MCF 10A (cell line): ENCODE measurements at regions not wholly inside any gene's neighbourhood (a gene's known extent, or its start where the extent isn't known, plus 50 kb on each side); places are given as distances from the start of the nearest gene placed in this dataset.

Experiments used
- BruUV-seq: library from RNA; stranded (reverse); fragments of 400-500 nt; replicated peaks from 2 replicates; lab custom pipeline; 2021; lab: Mats Ljungman, UMichigan
- CTCF ChIA-PET: fragments of 300-600 bp; sonication (Branson Sonifier 250); formaldehyde crosslinking; extraction: SDS; loops from one replicate; lab custom pipeline; 2021; ENCODE audit warnings: antibody characterized with exemption, inconsistent platforms; lab: Yijun Ruan, JAX
- POLR2A ChIA-PET: fragments of 300-600, 350-650 bp; sonication (Branson Sonifier 250); formaldehyde crosslinking; extraction: SDS; loops from one replicate; lab custom pipeline; 2020; ENCODE audit warnings: antibody characterized with exemption, inconsistent platforms; lab: Yijun Ruan, JAX
- DNase-seq: peaks from one replicate; pipeline ENCODE4 v3.0.0-alpha.2; 2018; ENCODE audit not compliant: unreplicated experiment
- H3K27ac Mint-ChIP-seq: one replicate; pipeline ENCODE4 v1.8.0; 2022; ENCODE audit warnings: mild to moderate bottlenecking, low read depth, mixed read lengths; ENCODE audit not compliant: unreplicated experiment
- H3K27me3 Mint-ChIP-seq: one replicate; pipeline ENCODE4 v1.8.0; 2022; ENCODE audit warnings: mixed read lengths; ENCODE audit not compliant: insufficient read depth, unreplicated experiment
- H3K36me3 Mint-ChIP-seq: one replicate; pipeline ENCODE4 v1.8.0; 2022; ENCODE audit warnings: mild to moderate bottlenecking, moderate library complexity, mixed read lengths; ENCODE audit not compliant: insufficient read depth, unreplicated experiment
- H3K4me1 Mint-ChIP-seq: one replicate; pipeline ENCODE4 v1.8.0; 2022; ENCODE audit warnings: mixed read lengths; ENCODE audit not compliant: insufficient read depth, unreplicated experiment
- H3K4me3 Mint-ChIP-seq: one replicate; pipeline ENCODE4 v1.8.0; 2022; ENCODE audit warnings: mild to moderate bottlenecking, moderate library complexity, mixed read lengths; ENCODE audit not compliant: unreplicated experiment
- H3K9me3 Mint-ChIP-seq: one replicate; pipeline ENCODE4 v1.8.0; 2022; ENCODE audit warnings: mixed read lengths; ENCODE audit not compliant: unreplicated experiment
- intact Hi-C: fragments of 100-400 bp; cut with micrococcal nuclease; formaldehyde crosslinking; loops from 2 replicates; pipeline ENCODE4 v1.14.1; 2022
- TF ChIP-seq, protein P1 (sequence below): fragments of 200-600 bp; IDR thresholded peaks from one replicate; pipeline ENCODE4 v1.8.0; 2022; ENCODE audit warnings: antibody characterized with exemption, mild to moderate bottlenecking; ENCODE audit not compliant: unreplicated experiment

DNA sequence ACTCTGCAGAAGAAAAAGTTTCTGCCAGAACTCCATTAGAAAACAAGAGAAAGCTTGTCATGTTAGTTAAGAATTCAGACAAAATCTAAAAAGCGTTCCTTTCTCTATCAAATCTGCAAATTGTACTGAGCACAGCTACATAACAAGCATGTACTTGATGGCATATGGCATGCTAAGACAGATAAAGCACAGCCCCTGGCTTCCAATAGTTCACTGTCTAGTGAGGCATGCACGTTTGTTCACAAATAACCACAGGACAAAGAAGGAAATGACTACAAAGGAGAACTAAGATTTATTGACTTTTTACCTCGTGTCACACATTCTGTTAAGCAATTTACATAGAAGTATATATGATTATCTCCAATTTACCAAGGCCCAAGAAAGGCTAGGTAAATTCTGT, 518.2 kb upstream of the TLE4 start:
- intact Hi-C loops: no loop called here
- CTCF ChIA-PET: interaction anchor here (0.6 kb wide), 1 partner anchor 27 kb away, joined by 4 read pairs; no protein-coding TSS in a partner anchor
- POLR2A ChIA-PET: interaction anchor here (0.7 kb wide), 1 partner anchor 148 kb away, joined by 3 read pairs; no protein-coding TSS in a partner anchor
- H3K27ac Mint-ChIP-seq: no peak overlapping the region
- no peak for DNase-seq
- TF ChIP-seq, protein P1, sequence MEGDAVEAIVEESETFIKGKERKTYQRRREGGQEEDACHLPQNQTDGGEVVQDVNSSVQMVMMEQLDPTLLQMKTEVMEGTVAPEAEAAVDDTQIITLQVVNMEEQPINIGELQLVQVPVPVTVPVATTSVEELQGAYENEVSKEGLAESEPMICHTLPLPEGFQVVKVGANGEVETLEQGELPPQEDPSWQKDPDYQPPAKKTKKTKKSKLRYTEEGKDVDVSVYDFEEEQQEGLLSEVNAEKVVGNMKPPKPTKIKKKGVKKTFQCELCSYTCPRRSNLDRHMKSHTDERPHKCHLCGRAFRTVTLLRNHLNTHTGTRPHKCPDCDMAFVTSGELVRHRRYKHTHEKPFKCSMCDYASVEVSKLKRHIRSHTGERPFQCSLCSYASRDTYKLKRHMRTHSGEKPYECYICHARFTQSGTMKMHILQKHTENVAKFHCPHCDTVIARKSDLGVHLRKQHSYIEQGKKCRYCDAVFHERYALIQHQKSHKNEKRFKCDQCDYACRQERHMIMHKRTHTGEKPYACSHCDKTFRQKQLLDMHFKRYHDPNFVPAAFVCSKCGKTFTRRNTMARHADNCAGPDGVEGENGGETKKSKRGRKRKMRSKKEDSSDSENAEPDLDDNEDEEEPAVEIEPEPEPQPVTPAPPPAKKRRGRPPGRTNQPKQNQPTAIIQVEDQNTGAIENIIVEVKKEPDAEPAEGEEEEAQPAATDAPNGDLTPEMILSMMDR: no peak
- H3K36me3 Mint-ChIP-seq: no peaks in the 10 kb centered on the region
- no peaks in the 10 kb centered on the region for H3K27me3 Mint-ChIP-seq
- H3K4me3 Mint-ChIP-seq: no peak overlapping the region
- H3K4me1 Mint-ChIP-seq: no peaks in the 10 kb centered on the region
- H3K9me3 Mint-ChIP-seq: no peaks in the 10 kb centered on the region
- no TSS peak for BruUV-seq

DNA sequence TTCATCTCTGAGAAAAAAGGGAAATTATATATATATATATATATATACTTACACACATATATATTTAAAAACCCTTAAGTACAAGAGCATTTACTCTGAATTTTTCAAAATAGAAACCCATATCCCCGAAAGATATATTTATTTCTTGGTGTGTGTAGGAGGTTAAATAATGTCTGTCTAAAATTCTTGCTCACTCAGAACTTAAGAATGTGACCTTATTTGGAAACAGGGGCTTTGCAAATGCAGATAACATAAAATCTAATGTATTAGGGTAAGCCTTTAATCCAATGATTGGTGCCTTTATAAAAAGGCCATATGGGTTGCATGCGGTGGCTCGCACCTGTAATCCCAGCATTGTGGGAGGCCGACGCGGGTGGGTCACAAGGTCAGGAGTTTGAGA, 517.3 kb upstream of the TLE4 start:
- CTCF ChIA-PET: interaction anchor here (0.6 kb wide), 1 partner anchor 26 kb away, joined by 4 read pairs; no protein-coding TSS in a partner anchor
- Mint-ChIP-seq H3K27ac (no peak overlapping the region), H3K27me3 (no peaks in the 10 kb centered on the region), H3K4me1 (no peaks in the 10 kb centered on the region), H3K4me3 (no peak overlapping the region), H3K9me3 (no peaks in the 10 kb centered on the region), H3K36me3 (no peaks in the 10 kb centered on the region)
- intact Hi-C loops: no loop called here
- no peak for DNase-seq
- no TSS peak for BruUV-seq
- POLR2A ChIA-PET: interaction anchor here (0.7 kb wide), 1 partner anchor 149 kb away, joined by 3 read pairs; no protein-coding TSS in a partner anchor
- TF ChIP-seq, protein P1: no peak

DNA sequence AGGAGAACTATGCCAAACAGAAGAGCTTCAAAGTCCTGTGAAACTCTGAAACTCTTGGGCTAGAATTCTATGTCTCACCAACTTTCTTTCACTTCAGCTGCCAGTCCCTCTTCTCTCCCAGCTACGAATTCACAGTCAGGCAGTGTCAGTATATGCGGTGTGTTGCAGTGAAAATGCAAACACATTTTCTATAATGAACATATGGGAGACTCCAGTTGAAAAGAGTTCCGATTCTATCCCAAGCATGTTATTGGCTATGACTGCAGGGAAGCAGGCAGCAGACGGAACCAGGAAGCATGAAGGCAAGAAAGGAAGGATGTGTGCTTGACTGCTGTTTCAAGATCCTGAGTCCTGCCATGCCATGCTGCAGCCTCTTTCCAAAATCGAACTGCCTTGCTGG, 515.7 kb upstream of the TLE4 start:
- Mint-ChIP-seq H3K9me3 (no peaks in the 10 kb centered on the region), H3K27me3 (no peaks in the 10 kb centered on the region), H3K4me1 (no peaks in the 10 kb centered on the region), H3K4me3 (no peak overlapping the region), H3K36me3 (no peaks in the 10 kb centered on the region), H3K27ac (no peak overlapping the region)
- intact Hi-C loops: no loop called here
- ChIA-PET POLR2A (no interaction called here), CTCF (no interaction called here)
- no peak for DNase-seq
- TF ChIP-seq, protein P1: no peak
- BruUV-seq: no TSS peak

DNA sequence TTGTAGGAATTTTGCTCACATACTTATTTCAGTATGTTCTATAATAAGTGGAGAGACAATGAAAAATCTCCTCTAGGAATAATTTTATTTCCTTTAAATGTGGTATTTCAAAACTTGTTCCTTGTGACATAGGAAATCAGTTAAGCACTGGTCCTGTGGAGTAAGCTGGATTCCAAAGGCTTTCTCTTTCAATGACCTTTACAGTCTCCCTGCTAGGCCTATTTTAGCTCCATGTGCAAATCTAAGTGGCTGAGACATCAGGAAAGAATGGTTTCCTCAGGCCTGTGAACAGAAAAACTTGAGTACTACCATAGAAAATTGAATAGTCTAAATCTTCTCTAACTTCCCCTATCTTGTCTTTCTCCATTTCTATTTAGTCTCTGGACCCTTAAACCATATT, 514.2 kb upstream of the TLE4 start:
- POLR2A ChIA-PET: interaction anchor here (0.6 kb wide), 1 partner anchor 330 kb away, joined by 3 read pairs; no protein-coding TSS in a partner anchor
- Mint-ChIP-seq H3K4me1 (no peaks in the 10 kb centered on the region), H3K9me3 (no peaks in the 10 kb centered on the region), H3K36me3 (no peaks in the 10 kb centered on the region), H3K27ac (no peak overlapping the region), H3K4me3 (no peak overlapping the region), H3K27me3 (no peaks in the 10 kb centered on the region)
- intact Hi-C loops: no loop called here
- CTCF ChIA-PET: interaction anchor here (1.0 kb wide), 1 partner anchor 28 kb away, joined by 3 read pairs; no protein-coding TSS in a partner anchor
- BruUV-seq: no TSS peak
- TF ChIP-seq, protein P1: no peak
- no peak for DNase-seq
